ENCODE measurements at regions not wholly inside any gene's neighbourhood (a gene's known extent, or its start where the extent isn't known, plus 50 kb on each side); places are given as distances from the start of the nearest gene placed in this dataset.

DNA sequence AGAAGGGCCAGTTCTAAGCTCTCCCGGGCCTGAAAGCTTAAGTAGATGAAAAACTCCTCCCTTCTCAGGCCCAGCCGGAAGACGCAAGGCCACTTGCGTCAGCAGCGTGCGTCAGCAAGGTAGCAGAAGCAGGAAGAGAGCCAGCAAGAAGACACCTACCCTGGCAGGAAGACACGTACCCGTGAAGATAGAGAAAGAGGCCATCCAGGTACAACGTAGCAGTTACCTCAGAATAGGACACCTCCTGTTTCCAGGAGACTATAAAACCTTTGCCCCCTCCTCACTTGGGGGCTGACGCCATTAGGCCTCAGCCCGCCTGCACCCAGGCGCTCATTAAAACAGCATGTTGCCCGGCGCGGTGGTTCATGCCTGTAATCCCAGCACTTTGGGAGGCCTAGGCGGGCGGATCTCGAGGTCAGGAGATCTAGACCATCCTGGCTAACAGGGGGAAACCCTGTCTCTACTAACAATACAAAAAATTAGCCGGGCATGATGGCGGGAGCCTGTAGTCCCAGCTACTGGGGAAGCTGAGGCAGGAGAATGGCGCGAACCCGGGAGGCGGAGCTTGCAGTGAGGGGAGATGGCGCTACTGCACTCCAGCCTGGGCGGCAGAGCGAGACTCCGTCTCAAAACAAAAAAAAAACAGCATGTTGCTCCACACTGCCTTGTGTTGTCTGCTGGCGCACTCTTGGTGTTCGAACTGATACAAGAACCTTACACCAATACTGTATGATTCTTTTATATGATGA, 242.7 kb upstream of the NWD2 start:
- no peak overlapping the region for H3K4me3 ChIP-seq (ENCODE audit: low read depth, low read length)
- no peak for DNase-seq (ENCODE audit: low read depth)
- TF ChIP-seq, protein P1, sequence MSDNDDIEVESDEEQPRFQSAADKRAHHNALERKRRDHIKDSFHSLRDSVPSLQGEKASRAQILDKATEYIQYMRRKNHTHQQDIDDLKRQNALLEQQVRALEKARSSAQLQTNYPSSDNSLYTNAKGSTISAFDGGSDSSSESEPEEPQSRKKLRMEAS (IDR thresholded peaks at IDR 0.05; ENCODE audit: low read depth, low read length), result no peak
- TF ChIP-seq POLR2A (IDR thresholded peaks at IDR 0.05; ENCODE audit: extremely low read depth, insufficient read length) (no peak), MYC (IDR thresholded peaks at IDR 0.05; ENCODE audit: low read depth, low read length) (no peak), CTCF (IDR thresholded peaks at IDR 0.05; ENCODE audit: low read depth, low read length) (no peak)

- TF ChIP-seq MYC (IDR thresholded peaks at IDR 0.05; ENCODE audit: low read depth, low read length), result no peak
- TF ChIP-seq, protein P1 (IDR thresholded peaks at IDR 0.05; ENCODE audit: low read depth, low read length), result no peak
- TF ChIP-seq CTCF (IDR thresholded peaks at IDR 0.05; ENCODE audit: low read depth, low read length), result no peak
- no peak for TF ChIP-seq POLR2A (IDR thresholded peaks at IDR 0.05; ENCODE audit: extremely low read depth, insufficient read length)
- H3K4me3 ChIP-seq (ENCODE audit: low read depth, low read length), result no peak overlapping the region
- DNase-seq (ENCODE audit: low read depth), result no peak
Observed at GRCh38 chr4:37002625-37003024, 241.9 kb upstream of the NWD2 start.

- TF ChIP-seq POLR2A (IDR thresholded peaks at IDR 0.05; ENCODE audit: extremely low read depth, insufficient read length) (no peak), CTCF (IDR thresholded peaks at IDR 0.05; ENCODE audit: low read depth, low read length) (no peak), MYC (IDR thresholded peaks at IDR 0.05; ENCODE audit: low read depth, low read length) (no peak)
- TF ChIP-seq, protein P1 (IDR thresholded peaks at IDR 0.05; ENCODE audit: low read depth, low read length), result no peak
- no peak overlapping the region for H3K4me3 ChIP-seq (ENCODE audit: low read depth, low read length)
- no peak for DNase-seq (ENCODE audit: low read depth)
Observed at GRCh38 chr4:37008199-37008598, 236.3 kb upstream of the NWD2 start.

DNA sequence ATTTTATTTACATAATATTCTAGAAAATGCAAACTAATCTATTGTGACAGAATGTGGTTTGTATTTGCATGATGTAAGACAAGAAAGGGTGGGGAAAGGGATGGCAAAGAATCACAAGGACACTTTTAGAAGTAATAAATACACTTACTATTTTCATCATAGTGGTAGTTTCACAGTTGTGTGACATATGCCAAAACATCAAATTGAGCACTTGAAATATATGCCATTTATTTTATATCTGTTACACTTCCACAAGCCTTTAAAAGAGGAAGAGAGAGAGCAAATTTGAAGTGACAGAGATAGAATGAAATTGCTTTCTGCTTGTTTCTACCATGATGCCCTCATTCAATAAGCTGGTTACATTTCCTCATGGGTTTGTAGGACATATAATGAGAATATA, 230.0 kb upstream of the NWD2 start:
- no peak overlapping the region for H3K4me3 ChIP-seq (ENCODE audit: low read depth, low read length)
- TF ChIP-seq POLR2A (IDR thresholded peaks at IDR 0.05; ENCODE audit: extremely low read depth, insufficient read length), result no peak
- no peak for TF ChIP-seq MYC (IDR thresholded peaks at IDR 0.05; ENCODE audit: low read depth, low read length)
- TF ChIP-seq CTCF (IDR thresholded peaks at IDR 0.05; ENCODE audit: low read depth, low read length), result no peak
- TF ChIP-seq, protein P1 (IDR thresholded peaks at IDR 0.05; ENCODE audit: low read depth, low read length), result no peak
- no peak for DNase-seq (ENCODE audit: low read depth)

DNA sequence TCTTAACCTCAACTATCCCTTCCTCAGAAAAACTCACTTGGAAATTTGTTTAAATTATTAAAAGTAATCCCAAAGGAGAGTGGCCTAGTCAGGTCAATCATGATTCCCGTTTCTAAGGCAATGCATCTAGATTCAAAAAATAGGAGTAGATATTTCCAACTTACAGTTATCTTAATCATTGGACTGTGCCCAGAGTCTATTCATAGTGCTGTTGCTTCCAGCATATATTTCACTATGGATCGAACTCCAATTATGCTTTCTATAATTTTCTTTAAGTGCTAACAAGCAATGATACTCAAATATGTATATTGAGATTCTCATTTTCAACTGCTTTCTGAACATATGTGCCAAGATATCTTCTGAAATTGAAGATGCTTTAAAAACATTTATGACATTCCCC, 229.2 kb upstream of the NWD2 start:
- TF ChIP-seq, protein P1 (IDR thresholded peaks at IDR 0.05; ENCODE audit: low read depth, low read length), result no peak
- TF ChIP-seq POLR2A (IDR thresholded peaks at IDR 0.05; ENCODE audit: extremely low read depth, insufficient read length) (no peak), MYC (IDR thresholded peaks at IDR 0.05; ENCODE audit: low read depth, low read length) (no peak), CTCF (IDR thresholded peaks at IDR 0.05; ENCODE audit: low read depth, low read length) (no peak)
- DNase-seq (ENCODE audit: low read depth), result no peak
- no peak overlapping the region for H3K4me3 ChIP-seq (ENCODE audit: low read depth, low read length)

Measured in NB4 (cell line).